GM12874 (cell line): ENCODE measurements at regions not wholly inside any gene's neighbourhood (a gene's known extent, or its start where the extent isn't known, plus 50 kb on each side); places are given as distances from the start of the nearest gene placed in this dataset.

ENCODE experiments used
- CTCF ChIP-seq: IDR thresholded peaks from 2 replicates; pipeline ENCODE4 v1.5.1; 2011; ENCODE audit warnings: low read depth, mild to moderate bottlenecking, control low read depth, low read length, moderate library complexity; ENCODE audit not compliant: insufficient read depth

- TF ChIP-seq CTCF = no peak
These were observed 415.0 kb upstream of the MAF start for GRCh38 chr16:80015566-80015965.

DNA sequence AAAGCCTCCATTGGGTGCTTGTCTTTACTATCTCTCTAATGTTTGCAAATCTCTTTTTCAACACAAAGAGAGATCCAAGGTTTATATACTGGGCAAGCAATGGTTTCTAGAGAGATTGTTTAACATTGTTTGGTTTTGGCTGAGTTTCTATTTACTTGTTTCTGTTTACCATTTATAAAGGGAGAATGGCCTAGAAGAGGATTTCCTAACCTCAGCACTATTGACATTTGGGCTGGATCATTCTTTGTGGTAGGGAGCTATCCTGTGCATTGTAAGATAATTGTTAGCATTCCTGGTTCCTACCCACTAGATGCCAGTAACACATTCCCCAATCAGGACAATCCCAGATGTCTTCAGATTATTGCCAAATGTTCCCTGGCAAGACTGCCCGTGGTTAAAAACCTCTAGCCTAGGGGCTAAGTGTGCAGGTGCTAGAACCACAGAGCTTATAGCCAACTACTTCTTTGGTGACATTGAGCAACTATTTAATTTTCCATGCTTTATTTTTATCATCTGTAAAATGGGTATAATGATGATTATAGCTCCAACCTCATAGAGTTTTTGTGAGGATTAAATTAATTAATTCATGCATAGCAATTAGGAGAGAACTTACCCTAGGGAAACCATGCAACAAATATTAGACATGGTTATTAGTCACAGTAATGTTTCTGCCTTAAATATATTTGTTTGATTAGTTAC lies 413.9 kb upstream of the MAF start:
- no peak for TF ChIP-seq CTCF

- TF ChIP-seq CTCF = no peak
These were observed 412.0 kb upstream of the MAF start for GRCh38 chr16:80012586-80012985.

DNA sequence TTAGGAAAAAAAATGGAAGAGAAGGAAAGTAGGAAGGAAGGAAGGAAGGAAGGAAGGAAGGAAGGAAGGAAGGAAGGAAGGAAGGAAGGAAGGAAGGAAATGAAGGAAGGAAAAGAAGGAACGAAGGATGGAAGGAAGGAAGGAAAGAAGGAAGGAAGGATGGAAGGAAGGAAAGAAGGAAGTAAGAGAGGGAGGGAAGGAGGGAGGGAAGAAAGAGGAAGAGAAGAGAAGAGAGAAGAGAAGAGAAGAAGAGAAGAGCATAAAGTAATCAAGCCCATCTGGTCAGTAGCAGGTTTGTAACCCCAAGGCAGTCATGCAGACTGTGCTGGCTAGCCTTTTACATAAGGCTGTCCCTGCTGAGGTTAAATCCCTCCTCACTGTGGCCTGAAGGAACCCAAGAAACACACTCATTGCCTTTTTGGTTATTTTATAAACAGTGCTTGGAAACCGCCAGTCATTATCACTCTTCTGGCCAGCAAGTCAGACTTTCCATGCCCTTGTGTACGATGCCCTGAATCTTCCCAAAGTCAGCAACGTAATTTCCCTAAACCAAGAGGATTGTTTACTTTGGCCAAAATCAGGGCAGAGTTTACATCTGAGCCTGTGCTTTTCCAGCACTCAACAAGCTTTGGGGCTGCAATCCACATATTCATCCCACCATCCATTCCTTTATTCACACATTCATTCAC lies 409.6 kb upstream of the MAF start:
- no peak for TF ChIP-seq CTCF

- no peak for TF ChIP-seq CTCF
These were observed 408.3 kb upstream of the MAF start for GRCh38 chr16:80008857-80009256.

DNA sequence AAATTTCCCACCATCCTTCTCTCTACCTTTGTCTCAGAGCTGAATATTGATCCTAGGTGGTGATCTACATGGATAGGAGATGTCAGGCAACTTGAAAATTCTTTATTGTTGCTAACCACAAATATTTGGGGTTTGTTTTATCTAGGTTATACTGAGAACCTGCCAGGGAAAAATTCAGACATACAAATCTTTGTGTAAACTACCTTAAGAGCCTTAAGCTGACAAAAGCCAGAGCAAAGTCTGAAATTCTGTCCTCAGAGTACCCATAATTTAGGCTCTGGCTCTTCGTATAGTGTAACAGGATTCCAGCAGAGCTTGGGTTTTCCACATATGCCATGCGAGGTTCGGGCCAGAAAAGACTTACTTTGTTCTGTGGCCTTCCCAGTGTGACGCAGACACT lies 406.7 kb upstream of the MAF start:
- no peak for TF ChIP-seq CTCF

DNA sequence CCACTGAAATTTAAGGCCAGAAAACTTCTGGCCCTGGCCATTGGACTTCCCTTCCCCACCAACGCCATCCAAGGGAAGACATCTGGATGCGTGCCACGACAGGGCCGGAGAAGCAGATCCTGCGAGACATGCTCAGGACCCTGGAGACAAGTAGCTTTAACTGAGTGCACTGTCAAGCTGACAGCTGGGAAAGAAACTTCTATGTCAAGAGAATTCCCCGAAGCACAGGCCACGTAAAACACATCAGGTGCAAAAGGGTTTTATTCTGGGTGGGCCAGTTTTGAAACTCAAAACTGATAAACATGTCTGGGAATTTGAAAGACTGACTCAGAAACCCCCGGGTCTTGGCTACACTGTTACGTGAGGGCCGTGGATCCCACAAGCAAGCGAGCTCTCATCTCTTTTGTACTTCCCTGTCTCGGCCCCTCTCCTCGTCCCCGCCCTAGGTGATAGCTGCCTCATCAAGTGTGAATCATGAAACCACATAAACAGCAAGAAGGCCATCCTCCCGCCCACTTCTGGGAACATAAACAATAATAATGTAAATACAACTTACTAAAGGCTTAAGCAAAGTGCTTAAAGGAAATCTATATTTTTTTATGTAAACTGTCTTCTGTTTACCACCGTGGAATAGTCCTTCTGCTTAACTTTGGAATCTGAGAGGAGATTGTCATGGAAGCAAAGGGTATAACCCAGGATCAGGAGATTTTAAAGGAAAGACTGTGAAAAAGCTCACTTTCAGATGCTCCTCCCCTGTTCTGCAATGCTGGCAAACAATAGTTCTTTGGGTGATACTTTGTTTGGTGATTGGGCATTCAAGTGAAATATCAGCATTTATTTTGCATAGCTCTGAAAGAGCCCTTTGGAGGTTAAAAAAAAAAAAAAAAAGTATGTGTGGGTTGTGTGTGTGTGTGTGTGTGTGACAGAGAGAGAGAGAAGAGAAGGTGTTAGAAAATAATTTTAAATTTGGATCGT lies 406.0 kb upstream of the MAF start:
- no peak for TF ChIP-seq CTCF
